Muscle of arm (tissue), 1 donor: ENCODE measurements at regions not wholly inside any gene's neighbourhood (a gene's known extent, or its start where the extent isn't known, plus 50 kb on each side); places are given as distances from the start of the nearest gene placed in this dataset.
"Not testable (repeated sequence)": the region's sequence is repeated elsewhere in the genome, so short reads cannot be mapped to it uniquely, and the experiment has no call there.

ENCODE experiments used
- DNase-seq: peaks from one replicate; pipeline ENCODE4 v3.0.0-alpha.2; 2013

GRCh38 chr7:124635416-124635815 lies 130.2 kb downstream of the GPR37 start:
- DNase-seq: no peak

- no peak for DNase-seq
Measured at GRCh38 chr7:124633740-124634139, 131.9 kb downstream of the GPR37 start.

- DNase-seq: no peak
Measured at GRCh38 chr7:124630395-124630794, 135.2 kb downstream of the GPR37 start.

- no peak for DNase-seq
Measured at GRCh38 chr7:124618871-124619270, 146.7 kb downstream of the GPR37 start.

GRCh38 chr7:124618051-124618450 lies 147.5 kb downstream of the GPR37 start:
- not testable (repeated sequence) for DNase-seq

- no peak for DNase-seq
Measured at GRCh38 chr7:124603066-124603465, 162.5 kb downstream of the GPR37 start.

GRCh38 chr7:124597509-124597908 lies 168.1 kb downstream of the GPR37 start:
- DNase-seq: no peak

- no peak for DNase-seq
Measured at GRCh38 chr7:124596881-124597280, 168.7 kb downstream of the GPR37 start.

GRCh38 chr7:124590814-124591213 lies 174.8 kb downstream of the GPR37 start:
- no peak for DNase-seq

GRCh38 chr7:124577256-124577655 lies 188.3 kb downstream of the GPR37 start:
- no peak for DNase-seq

GRCh38 chr7:124575176-124575575 lies 190.4 kb downstream of the GPR37 start:
- no peak for DNase-seq

- no peak for DNase-seq
Measured at GRCh38 chr7:124570558-124570957, 195.0 kb downstream of the GPR37 start.

- no peak for DNase-seq
Measured at GRCh38 chr7:124566583-124566982, 199.0 kb downstream of the GPR37 start.

GRCh38 chr7:124557587-124557986 lies 208.0 kb downstream of the GPR37 start:
- no peak for DNase-seq

GRCh38 chr7:124557101-124557500 lies 208.5 kb downstream of the GPR37 start:
- no peak for DNase-seq

GRCh38 chr7:124553502-124553901 lies 212.1 kb downstream of the GPR37 start:
- DNase-seq: no peak

- DNase-seq: no peak
Measured at GRCh38 chr7:124552217-124552616, 213.4 kb downstream of the GPR37 start.

GRCh38 chr7:124550036-124550435 lies 215.6 kb downstream of the GPR37 start:
- DNase-seq: no peak

GRCh38 chr7:124542476-124542875 lies 223.1 kb downstream of the GPR37 start:
- no peak for DNase-seq

- DNase-seq: no peak
Measured at GRCh38 chr7:124536156-124536762, 229.3 kb downstream of the GPR37 start.

- no peak for DNase-seq
Measured at GRCh38 chr7:124532166-124532565, 233.4 kb downstream of the GPR37 start.

- no peak for DNase-seq
Measured at GRCh38 chr7:124516911-124517310, 248.7 kb downstream of the GPR37 start.

- no peak for DNase-seq
Measured at GRCh38 chr7:124515106-124515830, 250.3 kb downstream of the GPR37 start.

GRCh38 chr7:124514471-124514870 lies 251.1 kb downstream of the GPR37 start:
- DNase-seq: no peak
